Transverse colon (tissue), 4 donors: ENCODE measurements at regions not wholly inside any gene's neighbourhood (a gene's known extent, or its start where the extent isn't known, plus 50 kb on each side); places are given as distances from the start of the nearest gene placed in this dataset.

Experiments
- DNase-seq: peaks from one replicate; pipeline ENCODE4 v3.0.0-alpha.2; 2019
- H3K27ac ChIP-seq, 4 donors: fragments of 200-600 bp; sonication (generic); 2 replicates each; pipeline ENCODE4 v1.5.1; 2016 to 2018; ENCODE audit warnings: inconsistent platforms in 4 of 4
- H3K27me3 ChIP-seq: fragments of 200-600 bp; sonication (generic); 2 replicates; pipeline ENCODE4 v1.5.1; 2017; ENCODE audit warnings: inconsistent platforms
- H3K36me3 ChIP-seq, 4 donors: fragments of 200-600 bp; sonication (generic); 2 replicates each; pipeline ENCODE4 v1.5.1; 2017 to 2019; ENCODE audit warnings: inconsistent platforms in 4 of 4
- H3K4me1 ChIP-seq, 4 donors: fragments of 200-600 bp; sonication (generic); 2 replicates each; pipeline ENCODE4 v1.5.1; 2017 to 2020; ENCODE audit warnings: inconsistent platforms in 4 of 4
- H3K4me3 ChIP-seq, 4 donors: fragments of 200-600 bp; sonication (generic); 1 replicate in 1 of 4; 2 replicates in 3 of 4; pipeline versions ENCODE4 v1.5.1 to v1.6.1; 2017 to 2019; ENCODE audit warnings: inconsistent platforms in 4 of 4
- H3K9me3 ChIP-seq, 2 donors: fragments of 200-600 bp; sonication (generic); 2 replicates each; pipeline ENCODE4 v1.5.1; 2017 to 2019; ENCODE audit warnings: inconsistent platforms in 2 of 2
- CTCF ChIP-seq, 5 experiments: fragments of 200-600 bp in 3 of 5; fragments of 450-650 bp in 2 of 5; sonication (generic) in 3 of 5; IDR thresholded peaks; 1 replicate in 2 of 5; 2 replicates in 3 of 5; pipeline ENCODE4 v1.5.1; 2016 to 2017; ENCODE audit warnings: antibody characterized with exemption in 5 of 5, inconsistent platforms in 3 of 5, mild to moderate bottlenecking in 2 of 5, moderate library complexity in 1 of 5
- EP300 ChIP-seq: sonication (generic); formaldehyde crosslinking; IDR thresholded peaks from one replicate; pipeline ENCODE4 v1.6.1; 2017; ENCODE audit warnings: antibody characterized with exemption, low read depth
- POLR2A ChIP-seq: fragments of 450-650 bp; IDR thresholded peaks from one replicate; pipeline ENCODE4 v1.6.1; 2016; ENCODE audit warnings: antibody characterized with exemption, mild to moderate bottlenecking, moderate library complexity
- POLR2AphosphoS5 ChIP-seq, 3 donors: sonication (generic); formaldehyde crosslinking; IDR thresholded peaks; one replicate each; pipeline ENCODE4 v1.6.1; 2016; ENCODE audit warnings: antibody characterized with exemption in 3 of 3
- WGBS, 2 donors: methylation state at CpG; one replicate each; pipeline ENCODE4 v1.1.5; 2018; ENCODE audit warnings: low coverage in 1 of 2; 5-methylcytosine and 5-hydroxymethylcytosine counted together
- in situ Hi-C, 4 donors: fragments of 200-750 bp; cut with MboI; loops; one replicate each; pipeline versions ENCODE4 v1.15.0 to v1.15.1; 2017; ENCODE audit warnings: low sequenced_read_pairs in 3 of 4, low pct_ligation_motif_present in 1 of 4, low pct_unique_long_range_greater_than_20kb in 1 of 4
- intact Hi-C: fragments of 100-400 bp; cut with DNase I; formaldehyde crosslinking; loops from one replicate; pipeline ENCODE4 v1.15.1; 2023; ENCODE audit warnings: low total_unique reads

DNA sequence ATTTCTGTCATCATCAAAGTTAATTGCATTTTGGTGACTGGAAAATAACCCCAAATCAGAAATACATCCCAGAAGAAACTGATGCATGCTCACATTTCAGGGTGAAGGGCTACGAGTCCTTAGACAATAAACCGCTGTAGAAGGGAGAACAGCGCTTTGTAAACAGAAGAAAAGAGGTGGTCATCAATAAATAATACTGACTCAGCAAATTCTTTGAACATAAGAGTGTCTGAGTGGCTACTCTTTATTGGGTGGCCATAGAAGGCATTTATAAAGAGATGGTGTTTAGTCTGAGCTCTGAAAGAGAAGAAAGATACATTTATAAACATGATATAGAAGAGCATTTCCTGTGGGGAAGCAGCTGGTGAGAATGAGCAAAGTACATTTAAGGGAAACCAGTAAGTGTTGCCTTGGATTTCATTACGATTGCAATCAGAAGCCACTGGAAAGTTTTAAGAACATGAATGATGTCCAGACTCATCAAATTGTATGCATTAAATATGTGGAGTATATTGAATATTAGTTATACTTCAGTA lies 246.9 kb upstream of the GIMD1 start:
- intact Hi-C loops, result no loop called here
- Histone ChIP-seq H3K4me3 (no peak overlapping the region), H3K27ac (no peak overlapping the region), H3K9me3 (no peaks in the 10 kb centered on the region), H3K4me1 (no peaks in the 10 kb centered on the region), H3K27me3 (no peaks in the 10 kb centered on the region), H3K36me3 (no peaks in the 10 kb centered on the region)
- WGBS, 2 donors, result 67 to 69% methylated on average over 4 of the region's 4 CpGs
- TF ChIP-seq CTCF (IDR thresholded peaks at IDR 0.05) (no peak), POLR2A (no peak), EP300 (no peak), POLR2AphosphoS5 (IDR thresholded peaks at IDR 0.05) (no peak)
- in situ Hi-C loops, result no loop called here
- no peak for DNase-seq

GRCh38 chr4:106614441-106614840 lies 245.9 kb upstream of the GIMD1 start:
- Histone ChIP-seq H3K27me3 (no peaks in the 10 kb centered on the region), H3K36me3 (no peaks in the 10 kb centered on the region), H3K27ac (no peak overlapping the region), H3K4me3 (no peak overlapping the region), H3K4me1 (no peaks in the 10 kb centered on the region), H3K9me3 (no peaks in the 10 kb centered on the region)
- intact Hi-C loops, result no loop called here
- 36 to 45% methylated on average over 4 of the region's 4 CpGs for WGBS, 2 donors
- in situ Hi-C loops, result no loop called here
- no peak for DNase-seq
- TF ChIP-seq POLR2AphosphoS5 (IDR thresholded peaks at IDR 0.05), result no peak
- no peak for TF ChIP-seq POLR2A
- no peak for TF ChIP-seq CTCF (IDR thresholded peaks at IDR 0.05)
- TF ChIP-seq EP300, result no peak

DNA sequence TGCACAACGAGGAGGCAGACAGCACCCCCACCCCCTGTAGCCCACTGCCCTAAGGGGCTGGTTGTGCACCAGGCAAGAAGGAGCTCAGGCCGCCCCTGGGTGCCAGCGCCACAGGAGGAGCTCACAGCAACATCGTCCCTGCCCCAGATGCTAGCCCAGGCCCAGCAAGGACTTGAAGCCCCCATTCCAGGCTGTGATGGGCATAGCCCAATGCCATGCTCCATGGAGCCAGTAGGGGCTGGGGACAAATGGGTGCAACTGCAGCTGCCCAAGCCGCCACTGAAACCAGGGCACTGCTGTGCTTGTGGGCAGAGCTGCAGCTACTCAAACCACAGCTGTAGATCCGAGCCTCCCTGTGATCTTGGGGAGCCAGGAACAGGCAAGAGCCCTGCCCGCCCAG lies 241.3 kb upstream of the GIMD1 start:
- in situ Hi-C loops (no loop called here), intact Hi-C loops (no loop called here)
- no peaks in the 10 kb centered on the region for H3K27me3 ChIP-seq
- no peaks in the 10 kb centered on the region for H3K36me3 ChIP-seq
- no peak overlapping the region for H3K4me3 ChIP-seq
- WGBS, 2 donors, result 57 to 76% methylated on average over 2 to 7 of the region's 7 CpGs
- no peak for TF ChIP-seq POLR2A
- no peak for TF ChIP-seq EP300
- TF ChIP-seq CTCF (IDR thresholded peaks at IDR 0.05), result no peak
- no peak for TF ChIP-seq POLR2AphosphoS5 (IDR thresholded peaks at IDR 0.05)
- H3K9me3 ChIP-seq, result no peaks in the 10 kb centered on the region
- H3K4me1 ChIP-seq, result no peaks in the 10 kb centered on the region
- DNase-seq, result no peak
- no peak overlapping the region for H3K27ac ChIP-seq

GRCh38 chr4:106607558-106607957 lies 239.0 kb upstream of the GIMD1 start:
- in situ Hi-C loops, result no loop called here
- WGBS, 2 donors, result 52 to 70% methylated on average over 2 of the region's 2 CpGs

More at GRCh38 chr4:106607558-106607957, 239.0 kb upstream of the GIMD1 start:
- Histone ChIP-seq H3K4me1 (no peaks in the 10 kb centered on the region), H3K27ac (no peak overlapping the region), H3K9me3 (no peaks in the 10 kb centered on the region), H3K27me3 (no peaks in the 10 kb centered on the region), H3K4me3 (no peak overlapping the region), H3K36me3 (no peaks in the 10 kb centered on the region)
- no peak for DNase-seq
- intact Hi-C loops, result no loop called here
- TF ChIP-seq POLR2A, result no peak
- no peak for TF ChIP-seq POLR2AphosphoS5 (IDR thresholded peaks at IDR 0.05)
- TF ChIP-seq EP300, result no peak
- TF ChIP-seq CTCF (IDR thresholded peaks at IDR 0.05), result no peak
